Lung (tissue), 11 donors: ENCODE measurements at regions not wholly inside any gene's neighbourhood (a gene's known extent, or its start where the extent isn't known, plus 50 kb on each side); places are given as distances from the start of the nearest gene placed in this dataset.

Experiments used
- ATAC-seq: fragments of 200-7000 bp; cut with Tn5 transposase; one replicate; pipeline ENCODE4 v1.9.1; 2020; ENCODE audit warnings: moderate number of reproducible peaks; ENCODE audit not compliant: insufficient read depth, low FRiP score
- DNase-seq, 3 donors: peaks; one replicate each; pipeline ENCODE4 v3.0.0-alpha.2; 2013 to 2017
- H3K27ac ChIP-seq, 2 donors: one replicate each; pipeline ENCODE4 v1.5.1; 2013; ENCODE audit warnings: mild to moderate bottlenecking in 2 of 2, moderate library complexity in 2 of 2, control low read depth in 1 of 2, inconsistent platforms in 1 of 2, low read depth in 1 of 2, low read length in 1 of 2
- H3K27me3 ChIP-seq, 3 donors: one replicate each; pipeline ENCODE4 v1.5.1; 2013; ENCODE audit warnings: low read length in 2 of 3; ENCODE audit not compliant: control insufficient read depth in 3 of 3, insufficient read depth in 3 of 3
- H3K36me3 ChIP-seq, 4 donors: one replicate each; pipeline ENCODE4 v1.5.1; 2013; ENCODE audit warnings: low read length in 4 of 4, mild to moderate bottlenecking in 1 of 4, moderate library complexity in 1 of 4; ENCODE audit not compliant: control insufficient read depth in 4 of 4, insufficient read depth in 4 of 4
- H3K4me1 ChIP-seq, 5 donors: one replicate each; pipeline ENCODE4 v1.5.1; 2013; ENCODE audit warnings: low read length in 5 of 5, mild to moderate bottlenecking in 2 of 5, moderate library complexity in 1 of 5; ENCODE audit not compliant: control insufficient read depth in 5 of 5, insufficient read depth in 5 of 5
- H3K4me3 ChIP-seq: one replicate; pipeline ENCODE4 v1.5.1; 2013; ENCODE audit warnings: mild to moderate bottlenecking, control low read depth, moderate library complexity
- H3K9ac ChIP-seq, 2 donors: one replicate each; pipeline ENCODE4 v1.5.1; 2013; ENCODE audit warnings: low read length in 2 of 2, control low read depth in 1 of 2; ENCODE audit not compliant: insufficient read depth in 1 of 2
- H3K9me3 ChIP-seq, 4 donors: one replicate each; pipeline ENCODE4 v1.5.1; 2013; ENCODE audit warnings: low read length in 3 of 4, mild to moderate bottlenecking in 1 of 4, moderate library complexity in 1 of 4; ENCODE audit not compliant: control insufficient read depth in 4 of 4, insufficient read depth in 3 of 4
- CTCF ChIP-seq: IDR thresholded peaks from 2 replicates; pipeline ENCODE4 v1.5.1; 2012; ENCODE audit warnings: mild to moderate bottlenecking; ENCODE audit errors: control extremely low read depth, extremely low read depth
- WGBS, 2 donors: extraction: QIAGEN DNeasy Blood & Tissue Kit; methylation state at CpG; one replicate each; pipeline ENCODE4 v1.1.7; 2013; 5-methylcytosine and 5-hydroxymethylcytosine counted together
- donor health status: control.
- donor health status: control.
- donor health status: Bipolar disorder and iron deficiency.
- donor health status: healthy.
- donor health status: DM: yes; HTN: yes; CAD: no.

GRCh38 chr18:59063300-59063906 lies 76.3 kb upstream of the SEC11C start:
- H3K27ac ChIP-seq: no peak overlapping the region
- no peaks in the 10 kb centered on the region for H3K4me1 ChIP-seq
- no peak overlapping the region for H3K4me3 ChIP-seq
- H3K9ac ChIP-seq: no peak overlapping the region
- no peaks in the 10 kb centered on the region for H3K9me3 ChIP-seq
- no peaks in the 10 kb centered on the region for H3K36me3 ChIP-seq
- WGBS, 2 donors: 54 to 63% methylated on average over 7 of the region's 7 CpGs
- TF ChIP-seq CTCF: no peak
- no peak for DNase-seq
- no peak for ATAC-seq
- peaks cover 0 to 2% (median 0%) of the 10 kb centered on the region in 3 donors for H3K27me3 ChIP-seq

GRCh38 chr18:59063912-59064311 lies 75.8 kb upstream of the SEC11C start:
- Histone ChIP-seq H3K27me3 (peaks cover 0 to 2% (median 0%) of the 10 kb centered on the region in 3 donors), H3K4me1 (no peaks in the 10 kb centered on the region), H3K27ac (no peak overlapping the region), H3K9me3 (no peaks in the 10 kb centered on the region), H3K36me3 (no peaks in the 10 kb centered on the region), H3K9ac (no peak overlapping the region), H3K4me3 (no peak overlapping the region)
- DNase-seq (no peak), ATAC-seq (no peak)
- no peak for TF ChIP-seq CTCF
- 48 to 64% methylated on average over 4 of the region's 4 CpGs for WGBS, 2 donors

- WGBS, 2 donors: 91 to 94% methylated on average over 6 of the region's 6 CpGs
- no peak for DNase-seq
Observed at GRCh38 chr18:59065684-59066083, 74.0 kb upstream of the SEC11C start.

More at GRCh38 chr18:59065684-59066083, 74.0 kb upstream of the SEC11C start:
- H3K9me3 ChIP-seq: no peaks in the 10 kb centered on the region
- H3K27me3 ChIP-seq: peaks cover 0 to 2% (median 0%) of the 10 kb centered on the region in 3 donors
- H3K9ac ChIP-seq: no peak overlapping the region
- H3K4me1 ChIP-seq: peaks cover 0 to 2% (median 0%) of the 10 kb centered on the region in 5 donors
- H3K27ac ChIP-seq: no peak overlapping the region
- H3K4me3 ChIP-seq: no peak overlapping the region
- no peak for TF ChIP-seq CTCF
- H3K36me3 ChIP-seq: no peaks in the 10 kb centered on the region
- no peak for ATAC-seq
